Colonic mucosa (tissue), 4 donors: ENCODE measurements at regions not wholly inside any gene's neighbourhood (a gene's known extent, or its start where the extent isn't known, plus 50 kb on each side); places are given as distances from the start of the nearest gene placed in this dataset.

ENCODE experiments used
- DNase-seq: peaks from one replicate; pipeline ENCODE4 v3.0.0-alpha.2; 2020
- H3K27ac ChIP-seq: fragments of 200-600 bp; one replicate; pipeline ENCODE4 v1.8.0; 2021
- H3K27me3 ChIP-seq: fragments of 200-600 bp; one replicate; pipeline ENCODE4 v1.8.0; 2021
- H3K36me3 ChIP-seq: fragments of 200-600 bp; one replicate; pipeline ENCODE4 v1.8.0; 2021
- H3K4me1 ChIP-seq: fragments of 200-600 bp; one replicate; pipeline ENCODE4 v1.8.0; 2021; ENCODE audit warnings: mild to moderate bottlenecking
- H3K4me3 ChIP-seq: fragments of 200-600 bp; one replicate; pipeline ENCODE4 v1.8.0; 2021
- H3K9ac ChIP-seq, 2 donors: one replicate each; pipeline ENCODE4 v1.7.0; 2013; ENCODE audit warnings: control low read depth in 2 of 2, low read depth in 2 of 2, low read length in 2 of 2
- H3K9me3 ChIP-seq: fragments of 200-600 bp; one replicate; pipeline ENCODE4 v1.8.0; 2021
- CTCF ChIP-seq: fragments of 200-600 bp; IDR thresholded peaks from one replicate; pipeline ENCODE4 v1.8.0; 2022; ENCODE audit warnings: antibody characterized with exemption, mild to moderate bottlenecking
- intact Hi-C: fragments of 100-400 bp; cut with DNase I; formaldehyde crosslinking; loops from one replicate; pipeline ENCODE4 v1.14.1; 2022
- donor health status: healthy.
- donor health status: DM: no; HTN: no; CAD: no.
- donor health status: DM: no; HTN: no; CAD: no.

GRCh38 chr4:30783751-30784150, 63.6 kb downstream of the PCDH7 start:
- intact Hi-C loops: no loop called here
- no peak overlapping the region for H3K4me3 ChIP-seq
- no peaks in the 10 kb centered on the region for H3K9me3 ChIP-seq
- H3K27me3 ChIP-seq: no peaks in the 10 kb centered on the region
- no peak overlapping the region for H3K27ac ChIP-seq
- no peaks in the 10 kb centered on the region for H3K4me1 ChIP-seq
- no peak for TF ChIP-seq CTCF
- no peaks in the 10 kb centered on the region for H3K36me3 ChIP-seq
- DNase-seq: no peak
- H3K9ac ChIP-seq: no peak overlapping the region

- intact Hi-C loops: no loop called here
- H3K36me3 ChIP-seq: no peaks in the 10 kb centered on the region
- no peaks in the 10 kb centered on the region for H3K4me1 ChIP-seq
- H3K27me3 ChIP-seq: no peaks in the 10 kb centered on the region
- DNase-seq: no peak
- H3K27ac ChIP-seq: no peak overlapping the region
- TF ChIP-seq CTCF: no peak
- H3K9me3 ChIP-seq: no peaks in the 10 kb centered on the region
- no peak overlapping the region for H3K9ac ChIP-seq
- no peak overlapping the region for H3K4me3 ChIP-seq
Measured at GRCh38 chr4:30789219-30789671, 69.1 kb downstream of the PCDH7 start.

DNA sequence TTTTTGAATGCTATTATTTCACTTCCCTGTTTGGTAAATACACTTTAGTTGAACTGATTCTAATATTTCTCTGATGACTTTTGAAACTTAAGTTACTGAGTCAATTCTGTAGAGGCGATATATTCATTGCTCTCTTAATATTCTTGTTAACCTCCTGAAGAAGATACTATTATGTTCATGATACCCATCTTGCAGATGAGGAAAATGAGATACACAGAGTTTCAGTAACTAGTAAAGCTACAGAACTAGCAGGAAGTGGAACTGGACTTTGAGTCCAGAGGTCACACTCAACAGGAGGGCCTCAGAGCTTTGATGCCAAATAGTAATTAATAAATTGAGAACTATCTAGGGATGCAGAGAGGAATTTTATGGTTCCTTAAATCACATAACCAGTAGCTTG, 70.0 kb downstream of the PCDH7 start:
- H3K27me3 ChIP-seq: no peaks in the 10 kb centered on the region
- H3K9ac ChIP-seq: no peak overlapping the region
- no peaks in the 10 kb centered on the region for H3K36me3 ChIP-seq
- no peak overlapping the region for H3K27ac ChIP-seq
- no peaks in the 10 kb centered on the region for H3K4me1 ChIP-seq
- DNase-seq: no peak
- TF ChIP-seq CTCF: no peak
- intact Hi-C loops: no loop called here
- no peak overlapping the region for H3K4me3 ChIP-seq
- no peaks in the 10 kb centered on the region for H3K9me3 ChIP-seq

- TF ChIP-seq CTCF: no peak
- H3K4me1 ChIP-seq: no peaks in the 10 kb centered on the region
- no peak overlapping the region for H3K9ac ChIP-seq
- H3K36me3 ChIP-seq: no peaks in the 10 kb centered on the region
- intact Hi-C loops: no loop called here
- DNase-seq: no peak
- H3K27ac ChIP-seq: no peak overlapping the region
- no peaks in the 10 kb centered on the region for H3K9me3 ChIP-seq
- no peaks in the 10 kb centered on the region for H3K27me3 ChIP-seq
- H3K4me3 ChIP-seq: no peak overlapping the region
Measured at GRCh38 chr4:30790998-30791397, 70.8 kb downstream of the PCDH7 start.

- Histone ChIP-seq H3K27ac (no peak overlapping the region), H3K9me3 (no peaks in the 10 kb centered on the region), H3K4me1 (no peaks in the 10 kb centered on the region), H3K27me3 (no peaks in the 10 kb centered on the region), H3K36me3 (no peaks in the 10 kb centered on the region), H3K4me3 (no peak overlapping the region), H3K9ac (no peak overlapping the region)
- intact Hi-C loops: no loop called here
- DNase-seq: no peak
- TF ChIP-seq CTCF: no peak
Measured at GRCh38 chr4:30792601-30793000, 72.4 kb downstream of the PCDH7 start.

- Histone ChIP-seq H3K4me3 (no peak overlapping the region), H3K27me3 (no peaks in the 10 kb centered on the region), H3K4me1 (no peaks in the 10 kb centered on the region), H3K9me3 (no peaks in the 10 kb centered on the region), H3K9ac (no peak overlapping the region), H3K36me3 (no peaks in the 10 kb centered on the region), H3K27ac (no peak overlapping the region)
- no peak for TF ChIP-seq CTCF
- intact Hi-C loops: no loop called here
- no peak for DNase-seq
Measured at GRCh38 chr4:30801876-30802275, 81.7 kb downstream of the PCDH7 start.
